Uterus (tissue), 3 donors: ENCODE measurements at regions not wholly inside any gene's neighbourhood (a gene's known extent, or its start where the extent isn't known, plus 50 kb on each side); places are given as distances from the start of the nearest gene placed in this dataset.
"Not testable (repeated sequence)": the region's sequence is repeated elsewhere in the genome, so short reads cannot be mapped to it uniquely, and the experiment has no call there.

ENCODE experiments used
- DNase-seq, 2 donors: peaks; one replicate each; pipeline ENCODE4 v3.0.0-alpha.2; 2019 to 2020
- H3K27ac ChIP-seq, 2 donors: fragments of 200-600 bp; sonication (generic); 1 replicate in 1 of 2; 2 replicates in 1 of 2; pipeline ENCODE4 v1.5.1; 2016 to 2018
- H3K27me3 ChIP-seq, 2 donors: fragments of 200-600 bp; sonication (generic); one replicate each; pipeline ENCODE4 v1.5.1; 2018 to 2019; ENCODE audit warnings: control low read depth in 1 of 2
- H3K36me3 ChIP-seq, 2 donors: fragments of 200-600 bp; sonication (generic); one replicate each; pipeline ENCODE4 v1.5.1; 2019; ENCODE audit warnings: control low read depth in 1 of 2
- H3K4me1 ChIP-seq, 2 donors: fragments of 200-600 bp; sonication (generic); one replicate each; pipeline ENCODE4 v1.5.1; 2018 to 2019; ENCODE audit warnings: control low read depth in 1 of 2
- H3K4me3 ChIP-seq, 2 donors: fragments of 200-600 bp; sonication (generic); 1 replicate in 1 of 2; 2 replicates in 1 of 2; pipeline ENCODE4 v1.5.1; 2018 to 2019; ENCODE audit warnings: mild to moderate bottlenecking in 1 of 2
- H3K9me3 ChIP-seq, 2 donors: fragments of 200-600 bp; sonication (generic); one replicate each; pipeline ENCODE4 v1.5.1; 2019; ENCODE audit warnings: control low read depth in 1 of 2
- CTCF ChIP-seq, 4 experiments: fragments of 200-600 bp in 2 of 4; fragments of 450-650 bp in 2 of 4; sonication (generic) in 2 of 4; IDR thresholded peaks; one replicate each; pipeline ENCODE4 v1.5.1; 2016 to 2019; ENCODE audit warnings: antibody characterized with exemption in 4 of 4, mild to moderate bottlenecking in 2 of 4, moderate library complexity in 1 of 4
- POLR2A ChIP-seq, 2 donors: fragments of 450-650 bp; IDR thresholded peaks; one replicate each; pipeline ENCODE4 v1.6.1; 2016; ENCODE audit warnings: antibody characterized with exemption in 2 of 2, mild to moderate bottlenecking in 1 of 2, moderate library complexity in 1 of 2
- intact Hi-C: fragments of 100-400 bp; cut with DNase I; formaldehyde crosslinking; loops from one replicate; pipeline ENCODE4 v1.15.1; 2023; ENCODE audit warnings: low total_unique reads
- donor health status: DM: yes; HTN: yes; CAD: no.

GRCh38 chr9:28453918-28454317, 880.6 kb upstream of the C9orf72 start:
- Histone ChIP-seq H3K36me3 (no peaks in the 10 kb centered on the region), H3K4me1 (no peaks in the 10 kb centered on the region), H3K27ac (no peak overlapping the region), H3K9me3 (no peaks in the 10 kb centered on the region), H3K4me3 (no peak overlapping the region), H3K27me3 (no peaks in the 10 kb centered on the region)
- intact Hi-C loops = no loop called here
- TF ChIP-seq CTCF (IDR thresholded peaks at IDR 0.05) (no peak), POLR2A (IDR thresholded peaks at IDR 0.05) (no peak)
- no peak for DNase-seq

- Histone ChIP-seq H3K9me3 (no peaks in the 10 kb centered on the region), H3K4me1 (no peaks in the 10 kb centered on the region), H3K36me3 (no peaks in the 10 kb centered on the region), H3K27me3 (no peaks in the 10 kb centered on the region), H3K4me3 (no peak overlapping the region), H3K27ac (no peak overlapping the region)
- no peak for TF ChIP-seq POLR2A (IDR thresholded peaks at IDR 0.05)
- intact Hi-C loops = no loop called here
- DNase-seq = no peak
Measured at GRCh38 chr9:28456861-28457260, 883.6 kb upstream of the C9orf72 start.

GRCh38 chr9:28464481-28465216, 891.4 kb upstream of the C9orf72 start:
- H3K27me3 ChIP-seq = no peaks in the 10 kb centered on the region
- no peak for TF ChIP-seq CTCF (IDR thresholded peaks at IDR 0.05)
- TF ChIP-seq POLR2A (IDR thresholded peaks at IDR 0.05) = no peak
- no peak overlapping the region for H3K27ac ChIP-seq
- DNase-seq = no peak
- no peak overlapping the region for H3K4me3 ChIP-seq
- H3K4me1 ChIP-seq = no peaks in the 10 kb centered on the region
- intact Hi-C loops = no loop called here
- H3K36me3 ChIP-seq = no peaks in the 10 kb centered on the region
- no peaks in the 10 kb centered on the region for H3K9me3 ChIP-seq

- Histone ChIP-seq H3K36me3 (no peaks in the 10 kb centered on the region), H3K27ac (no peak overlapping the region), H3K4me1 (no peaks in the 10 kb centered on the region), H3K27me3 (no peaks in the 10 kb centered on the region), H3K4me3 (no peak overlapping the region), H3K9me3 (no peaks in the 10 kb centered on the region)
- intact Hi-C loops = no loop called here
- TF ChIP-seq POLR2A (IDR thresholded peaks at IDR 0.05) = no peak
- no peak for TF ChIP-seq CTCF (IDR thresholded peaks at IDR 0.05)
- DNase-seq = no peak
Measured at GRCh38 chr9:28471261-28471660, 898.0 kb upstream of the C9orf72 start.

GRCh38 chr9:28487561-28487960, 914.3 kb upstream of the C9orf72 start:
- Histone ChIP-seq H3K9me3 (no peaks in the 10 kb centered on the region), H3K4me3 (no peak overlapping the region), H3K4me1 (no peaks in the 10 kb centered on the region), H3K27ac (no peak overlapping the region), H3K36me3 (no peaks in the 10 kb centered on the region), H3K27me3 (no peaks in the 10 kb centered on the region)
- TF ChIP-seq POLR2A (IDR thresholded peaks at IDR 0.05) (no peak), CTCF (IDR thresholded peaks at IDR 0.05) (no peak)
- no peak for DNase-seq
- intact Hi-C loops = no loop called here

- no peak for DNase-seq
- no peak for TF ChIP-seq CTCF (IDR thresholded peaks at IDR 0.05)
- no peak for TF ChIP-seq POLR2A (IDR thresholded peaks at IDR 0.05)
- H3K9me3 ChIP-seq = no peaks in the 10 kb centered on the region
- H3K27me3 ChIP-seq = no peaks in the 10 kb centered on the region
- no peaks in the 10 kb centered on the region for H3K36me3 ChIP-seq
- no peak overlapping the region for H3K27ac ChIP-seq
- intact Hi-C loops = no loop called here
- H3K4me1 ChIP-seq = no peaks in the 10 kb centered on the region
- no peak overlapping the region for H3K4me3 ChIP-seq
Measured at GRCh38 chr9:28491121-28491520, 917.8 kb upstream of the C9orf72 start.

- H3K4me3 ChIP-seq, H3K36me3 ChIP-seq, intact Hi-C loops, H3K9me3 ChIP-seq, H3K4me1 ChIP-seq, H3K27ac ChIP-seq, H3K27me3 ChIP-seq, DNase-seq: not testable (repeated sequence)
Measured at GRCh38 chr9:28498168-28498567, 924.9 kb upstream of the C9orf72 start.
